ENCODE measurements at regions not wholly inside any gene's neighbourhood (a gene's known extent, or its start where the extent isn't known, plus 50 kb on each side); places are given as distances from the start of the nearest gene placed in this dataset.
"Not testable (repeated sequence)": the region's sequence is repeated elsewhere in the genome, so short reads cannot be mapped to it uniquely, and the experiment has no call there.

GRCh38 chr2:130252880-130253645 lies 54.8 kb upstream of the TUBA3E start:
- TF ChIP-seq CTCF (conservative IDR thresholded peaks at IDR 0.05) (no peak), ZFX (IDR thresholded peaks at IDR 0.05) (no peak)
- no peak overlapping the region for H3K27ac ChIP-seq

DNA sequence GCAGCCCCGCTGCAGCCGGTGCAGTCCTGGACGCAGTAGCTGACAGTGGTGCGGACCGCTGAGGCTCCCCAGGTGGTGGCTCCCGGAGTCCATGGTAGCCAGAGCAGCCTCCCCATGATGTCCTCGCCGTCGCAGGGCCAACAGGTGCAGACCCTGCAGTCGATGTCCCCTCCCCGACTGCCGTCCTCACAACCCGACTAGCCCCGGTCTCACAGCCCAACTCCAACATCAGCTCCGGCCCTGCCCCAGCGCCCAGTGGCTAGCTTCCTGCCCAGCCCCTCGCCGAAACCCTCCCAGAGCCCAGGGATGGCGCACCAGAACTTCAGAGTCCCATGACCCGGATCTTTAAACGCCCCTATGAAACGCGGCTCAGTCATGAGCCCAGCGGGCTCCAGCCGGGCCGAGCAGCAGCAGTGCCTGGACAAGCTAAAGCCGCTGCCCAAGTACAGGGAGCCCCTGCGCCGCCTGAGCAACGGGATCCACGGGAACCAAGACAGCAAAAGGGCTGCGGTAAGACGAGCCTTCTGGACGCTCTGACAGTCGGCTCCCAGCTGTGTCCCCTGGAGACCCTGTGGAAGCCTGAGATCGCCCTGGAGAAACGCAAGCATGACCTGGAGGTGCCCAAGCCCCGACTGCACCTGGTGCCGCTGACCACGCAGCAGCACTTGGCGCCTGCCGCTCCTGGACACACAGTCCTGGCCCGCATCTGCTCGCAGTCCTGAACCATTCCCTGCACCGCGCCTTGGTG lies 53.8 kb upstream of the TUBA3E start:
- H3K27ac ChIP-seq = no peak overlapping the region
- no peak for TF ChIP-seq CTCF (conservative IDR thresholded peaks at IDR 0.05)
- TF ChIP-seq ZFX (IDR thresholded peaks at IDR 0.05) = no peak

GRCh38 chr2:130251535-130251872 lies 53.3 kb upstream of the TUBA3E start:
- TF ChIP-seq ZFX (IDR thresholded peaks at IDR 0.05) (no peak), CTCF (conservative IDR thresholded peaks at IDR 0.05) (no peak)
- no peak overlapping the region for H3K27ac ChIP-seq

GRCh38 chr2:130248355-130248754 lies 50.1 kb upstream of the TUBA3E start:
- not testable (repeated sequence) for H3K27ac ChIP-seq
